AG04449 (cell line): ENCODE measurements at regions not wholly inside any gene's neighbourhood (a gene's known extent, or its start where the extent isn't known, plus 50 kb on each side); places are given as distances from the start of the nearest gene placed in this dataset.

Experiments used
- CTCF ChIA-PET: fragments of 350-600 bp; formaldehyde crosslinking; extraction: SDS; loops from one replicate; lab custom pipeline; 2021; ENCODE audit warnings: antibody characterized with exemption; lab: Yijun Ruan, JAX
- POLR2A ChIA-PET: fragments of 400-600, 350-600 bp; formaldehyde crosslinking; extraction: SDS; loops from one replicate; lab custom pipeline; 2020; ENCODE audit warnings: antibody characterized with exemption, inconsistent platforms; lab: Yijun Ruan, JAX
- DNase-seq: peaks from one replicate; pipeline ENCODE4 v3.0.0-alpha.2; 2010; ENCODE audit warnings: low read depth, low spot score
- H3K4me3 ChIP-seq: 2 replicates; pipeline ENCODE4 v1.5.1; 2011; ENCODE audit warnings: low read depth, mild to moderate bottlenecking, control low read depth, low read length
- TF ChIP-seq, protein P1 (sequence below): IDR thresholded peaks from one replicate; pipeline ENCODE4 v1.5.1; 2011; ENCODE audit warnings: mild to moderate bottlenecking, moderate library complexity, low read length, control low read depth, inconsistent platforms; ENCODE audit not compliant: insufficient read depth; ENCODE audit errors: missing control alignments

DNA sequence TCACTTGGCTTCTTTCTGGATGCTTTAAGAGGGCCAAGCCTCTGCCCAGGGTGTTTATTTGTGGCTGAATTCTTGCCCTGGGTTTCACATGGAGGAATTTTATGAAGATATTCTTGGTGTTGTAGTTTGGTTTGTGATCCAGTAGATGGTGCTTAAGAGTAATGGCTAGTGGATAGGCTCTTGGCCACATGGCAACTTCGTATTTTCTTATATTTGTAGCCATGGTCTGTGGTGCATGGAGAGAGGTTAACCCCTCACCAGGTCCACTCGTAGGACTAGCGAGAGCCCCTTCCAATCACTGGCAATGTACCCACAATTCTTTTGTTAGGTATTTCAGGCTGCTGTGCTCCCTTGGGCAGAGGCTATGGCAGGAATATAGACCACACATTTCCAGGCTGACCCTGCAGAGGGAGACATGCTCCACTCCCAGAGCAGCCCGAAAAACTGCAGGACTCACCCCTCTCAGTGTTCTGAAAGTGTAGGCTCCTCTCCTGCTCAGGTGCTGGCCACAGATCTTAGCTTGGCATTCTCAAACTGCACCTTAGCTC, 582.1 kb upstream of the SETBP1 start:
- no peak overlapping the region for H3K4me3 ChIP-seq
- ChIA-PET POLR2A (no interaction called here), CTCF (interaction anchor here (0.7 to 2.1 kb wide), 15 partner anchors 9 to 1342 kb away, joined by 3 to 7 read pairs (median 4); no protein-coding TSS in a partner anchor)
- DNase-seq, result no peak
- TF ChIP-seq, protein P1, sequence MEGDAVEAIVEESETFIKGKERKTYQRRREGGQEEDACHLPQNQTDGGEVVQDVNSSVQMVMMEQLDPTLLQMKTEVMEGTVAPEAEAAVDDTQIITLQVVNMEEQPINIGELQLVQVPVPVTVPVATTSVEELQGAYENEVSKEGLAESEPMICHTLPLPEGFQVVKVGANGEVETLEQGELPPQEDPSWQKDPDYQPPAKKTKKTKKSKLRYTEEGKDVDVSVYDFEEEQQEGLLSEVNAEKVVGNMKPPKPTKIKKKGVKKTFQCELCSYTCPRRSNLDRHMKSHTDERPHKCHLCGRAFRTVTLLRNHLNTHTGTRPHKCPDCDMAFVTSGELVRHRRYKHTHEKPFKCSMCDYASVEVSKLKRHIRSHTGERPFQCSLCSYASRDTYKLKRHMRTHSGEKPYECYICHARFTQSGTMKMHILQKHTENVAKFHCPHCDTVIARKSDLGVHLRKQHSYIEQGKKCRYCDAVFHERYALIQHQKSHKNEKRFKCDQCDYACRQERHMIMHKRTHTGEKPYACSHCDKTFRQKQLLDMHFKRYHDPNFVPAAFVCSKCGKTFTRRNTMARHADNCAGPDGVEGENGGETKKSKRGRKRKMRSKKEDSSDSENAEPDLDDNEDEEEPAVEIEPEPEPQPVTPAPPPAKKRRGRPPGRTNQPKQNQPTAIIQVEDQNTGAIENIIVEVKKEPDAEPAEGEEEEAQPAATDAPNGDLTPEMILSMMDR, result peak; percentile 64

DNA sequence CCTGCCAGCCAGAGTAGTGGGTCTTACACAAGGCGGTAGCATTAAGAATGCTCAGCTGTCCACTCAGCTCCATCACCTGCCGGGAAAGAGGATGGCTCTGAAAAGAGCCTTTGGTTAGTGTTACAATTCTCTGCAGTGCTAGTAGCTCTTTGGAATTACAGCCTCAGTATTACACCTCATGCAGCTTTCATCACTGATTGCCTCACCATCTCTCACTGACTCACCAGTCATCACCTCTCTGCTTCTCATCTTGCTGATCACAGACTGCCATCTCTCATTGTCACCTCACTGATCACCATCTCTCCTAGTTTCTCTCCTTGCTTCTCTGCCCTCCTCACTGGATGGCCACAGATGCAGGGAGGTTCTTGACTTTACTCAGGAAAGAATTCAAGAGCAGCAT, 573.5 kb upstream of the SETBP1 start:
- no peak overlapping the region for H3K4me3 ChIP-seq
- ChIA-PET CTCF (interaction anchor here (1.3 kb wide), 1 partner anchor 8 kb away, joined by 4 read pairs; no protein-coding TSS in a partner anchor), POLR2A (no interaction called here)
- TF ChIP-seq, protein P1, result no peak
- no peak for DNase-seq

DNA sequence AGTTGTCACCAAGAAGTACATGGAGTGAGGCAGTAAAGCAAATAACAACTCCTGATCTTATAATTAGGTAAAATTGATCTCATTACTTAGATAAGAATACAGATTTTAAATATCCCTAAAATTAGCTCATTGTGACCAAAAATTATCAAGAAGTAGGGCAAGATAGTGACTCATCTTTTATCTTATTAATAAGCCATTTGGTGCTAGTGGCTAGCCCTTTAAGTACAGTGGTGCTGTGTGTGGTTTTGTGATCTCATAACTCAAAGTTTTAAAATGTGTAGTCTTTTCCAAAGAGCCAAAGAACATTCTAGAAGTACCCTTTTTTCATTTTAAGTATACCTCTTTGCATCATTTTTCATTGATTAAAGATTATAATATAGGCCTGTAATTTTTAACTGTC, 569.4 kb upstream of the SETBP1 start:
- CTCF ChIA-PET, result interaction anchor here (1.3 to 1.5 kb wide), 2 partner anchors 13 to 19 kb away, joined by 3 to 4 read pairs; no protein-coding TSS in a partner anchor

DNA sequence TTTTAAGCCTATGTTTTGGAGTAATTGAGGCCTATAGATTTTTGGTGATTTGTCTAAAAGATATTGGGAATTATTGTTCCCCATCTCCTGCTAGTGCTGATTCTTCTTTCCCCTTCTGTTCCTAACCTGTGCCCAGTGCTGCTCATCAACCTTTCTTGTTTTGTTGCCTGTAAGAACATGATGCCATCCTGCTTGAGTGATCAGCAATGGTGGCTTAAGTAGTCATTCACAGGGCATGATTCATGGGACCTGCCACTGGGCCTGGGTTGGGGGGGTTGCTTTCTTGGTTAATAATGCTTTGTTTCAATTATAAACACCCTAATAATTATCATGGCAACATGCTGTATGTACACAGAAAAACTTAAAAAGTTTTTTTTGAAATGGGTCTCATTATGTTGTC, 562.9 kb upstream of the SETBP1 start:
- ChIA-PET CTCF (interaction anchor here (1.0 kb wide), 1 partner anchor 13 kb away, joined by 3 read pairs; no protein-coding TSS in a partner anchor), POLR2A (no interaction called here)
- TF ChIP-seq, protein P1, result no peak
- no peak for DNase-seq
- no peak overlapping the region for H3K4me3 ChIP-seq

More for the DNA sequence above, 569.4 kb upstream of the SETBP1 start:
- H3K4me3 ChIP-seq, result no peak overlapping the region
- DNase-seq, result no peak
- POLR2A ChIA-PET, result no interaction called here
- TF ChIP-seq, protein P1, result no peak

DNA sequence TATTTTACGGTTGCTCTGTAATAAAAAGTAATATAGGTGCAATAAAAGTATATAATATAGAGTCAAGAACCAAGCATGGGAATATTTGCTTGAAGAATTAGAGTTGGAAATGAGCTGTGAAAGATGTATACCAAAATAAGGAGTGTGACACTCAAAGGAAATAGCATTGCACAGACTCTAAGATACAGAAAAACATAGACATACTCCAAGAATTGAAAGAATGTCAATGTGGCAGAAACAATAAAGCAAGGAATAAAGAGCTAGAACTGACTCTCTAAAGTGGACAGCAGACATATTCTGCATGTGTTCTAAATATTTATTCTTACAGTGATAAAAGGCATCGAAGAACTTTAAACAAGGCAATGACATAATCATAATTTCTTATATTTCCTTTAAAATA, 561.1 kb upstream of the SETBP1 start:
- DNase-seq, result no peak
- TF ChIP-seq, protein P1, result no peak
- CTCF ChIA-PET, result no interaction called here
- POLR2A ChIA-PET, result no interaction called here
- no peak overlapping the region for H3K4me3 ChIP-seq

DNA sequence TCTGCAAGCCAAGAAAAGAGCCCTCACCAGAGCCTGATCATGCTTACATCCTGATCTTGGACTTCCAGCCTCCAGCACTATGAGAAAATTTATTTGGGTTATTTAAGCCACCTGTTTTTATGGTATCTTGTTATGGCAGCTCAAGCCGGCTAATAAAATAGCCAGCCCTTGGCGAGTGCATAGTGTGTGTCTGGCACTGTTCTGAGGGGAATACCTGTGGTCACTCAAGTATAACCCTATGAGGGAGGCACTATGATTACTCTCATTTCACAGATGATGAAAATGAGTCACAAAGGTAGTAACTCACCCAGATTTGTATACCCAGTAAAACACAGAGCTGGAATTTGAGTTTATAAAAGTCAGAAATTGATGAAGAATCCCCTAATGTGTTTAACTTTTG, 556.9 kb upstream of the SETBP1 start:
- no peak overlapping the region for H3K4me3 ChIP-seq
- ChIA-PET CTCF (no interaction called here), POLR2A (no interaction called here)

More for the DNA sequence above, 556.9 kb upstream of the SETBP1 start:
- TF ChIP-seq, protein P1, result no peak
- no peak for DNase-seq
